ENCODE measurements at regions not wholly inside any gene's neighbourhood (a gene's known extent, or its start where the extent isn't known, plus 50 kb on each side); places are given as distances from the start of the nearest gene placed in this dataset.

DNA sequence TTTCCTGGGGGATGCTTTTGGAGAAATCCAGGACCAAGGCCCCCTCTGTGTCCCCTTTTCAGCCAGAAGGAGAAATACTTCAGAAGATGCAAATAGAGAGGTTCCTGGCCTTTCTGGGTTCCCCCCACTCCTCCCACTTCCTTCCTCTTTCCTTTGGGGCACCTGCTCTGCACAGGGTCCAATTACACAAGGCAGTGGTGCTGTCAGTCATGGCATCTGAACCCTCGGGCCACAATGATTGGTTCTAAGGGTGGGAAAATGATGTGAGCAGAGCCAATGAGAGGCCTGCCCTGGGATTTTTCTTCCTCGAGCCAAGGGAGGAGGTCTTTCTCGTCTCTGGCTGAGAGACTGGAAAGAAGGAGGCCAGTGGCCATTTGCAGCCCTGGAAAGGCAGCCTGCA is 282.2 kb downstream of the NPHP4 start:
- Histone ChIP-seq H3K27me3 (ENCODE audit: insufficient read depth, low read depth, low read length) (no peaks in the 10 kb centered on the region), H3K27ac (ENCODE audit: low read length) (no peak overlapping the region), H3K79me2 (replicated peaks; ENCODE audit: insufficient read depth, low read length) (no peaks in the 10 kb centered on the region), H3K4me2 (ENCODE audit: low read length) (no peak overlapping the region), H3K36me3 (ENCODE audit: insufficient read depth, low read length) (no peaks in the 10 kb centered on the region), H3K9me2 (ENCODE audit: insufficient read depth, low read length) (no peaks in the 10 kb centered on the region), H2AFZ (ENCODE audit: low read depth, low read length) (no peak overlapping the region), H4K20me1 (ENCODE audit: insufficient read depth) (no peaks in the 10 kb centered on the region), H3K9ac (ENCODE audit: low read length) (no peak overlapping the region), H3K4me3 (ENCODE audit: low read length) (no peak overlapping the region), H3F3A (ENCODE audit: insufficient read depth, low read length, poor library complexity, severe bottlenecking) (no peaks in the 10 kb centered on the region), H3K9me3 (ENCODE audit: low read length) (peaks cover under 1% of the 10 kb centered on the region)
- TF ChIP-seq, protein P1, sequence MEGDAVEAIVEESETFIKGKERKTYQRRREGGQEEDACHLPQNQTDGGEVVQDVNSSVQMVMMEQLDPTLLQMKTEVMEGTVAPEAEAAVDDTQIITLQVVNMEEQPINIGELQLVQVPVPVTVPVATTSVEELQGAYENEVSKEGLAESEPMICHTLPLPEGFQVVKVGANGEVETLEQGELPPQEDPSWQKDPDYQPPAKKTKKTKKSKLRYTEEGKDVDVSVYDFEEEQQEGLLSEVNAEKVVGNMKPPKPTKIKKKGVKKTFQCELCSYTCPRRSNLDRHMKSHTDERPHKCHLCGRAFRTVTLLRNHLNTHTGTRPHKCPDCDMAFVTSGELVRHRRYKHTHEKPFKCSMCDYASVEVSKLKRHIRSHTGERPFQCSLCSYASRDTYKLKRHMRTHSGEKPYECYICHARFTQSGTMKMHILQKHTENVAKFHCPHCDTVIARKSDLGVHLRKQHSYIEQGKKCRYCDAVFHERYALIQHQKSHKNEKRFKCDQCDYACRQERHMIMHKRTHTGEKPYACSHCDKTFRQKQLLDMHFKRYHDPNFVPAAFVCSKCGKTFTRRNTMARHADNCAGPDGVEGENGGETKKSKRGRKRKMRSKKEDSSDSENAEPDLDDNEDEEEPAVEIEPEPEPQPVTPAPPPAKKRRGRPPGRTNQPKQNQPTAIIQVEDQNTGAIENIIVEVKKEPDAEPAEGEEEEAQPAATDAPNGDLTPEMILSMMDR (IDR thresholded peaks at IDR 0.05; ENCODE audit: poor library complexity, severe bottlenecking) = no peak
- TF ChIP-seq POLR2AphosphoS5 (IDR thresholded peaks at IDR 0.05) = no peak
- TF ChIP-seq RAD21 (conservative IDR thresholded peaks at IDR 0.05) = no peak
- TF ChIP-seq SMC3 (conservative IDR thresholded peaks at IDR 0.05; ENCODE audit: poor library complexity) = no peak
- TF ChIP-seq EZH2 (IDR thresholded peaks at IDR 0.05; ENCODE audit: borderline replicate concordance, insufficient read depth, low read length, poor library complexity, severe bottlenecking) = no peak
- no peak for TF ChIP-seq EP300 (conservative IDR thresholded peaks at IDR 0.05; ENCODE audit: poor library complexity, severe bottlenecking)
- TF ChIP-seq REST (IDR thresholded peaks at IDR 0.05; ENCODE audit: borderline replicate concordance) = no peak
- TF ChIP-seq TAF1 (IDR thresholded peaks at IDR 0.05; ENCODE audit: low read depth) = no peak

GRCh38 chr1:5709461-5709975 is 282.7 kb downstream of the NPHP4 start:
- Histone ChIP-seq H3K9me2 (ENCODE audit: insufficient read depth, low read length) (no peaks in the 10 kb centered on the region), H3K27ac (ENCODE audit: low read length) (no peak overlapping the region), H3K36me3 (ENCODE audit: insufficient read depth, low read length) (no peaks in the 10 kb centered on the region), H2AFZ (ENCODE audit: low read depth, low read length) (no peak overlapping the region), H3K27me3 (ENCODE audit: insufficient read depth, low read depth, low read length) (no peaks in the 10 kb centered on the region), H4K20me1 (ENCODE audit: insufficient read depth) (no peaks in the 10 kb centered on the region), H3K4me3 (ENCODE audit: low read length) (no peak overlapping the region), H3K79me2 (replicated peaks; ENCODE audit: insufficient read depth, low read length) (no peaks in the 10 kb centered on the region), H3K9ac (ENCODE audit: low read length) (no peak overlapping the region), H3F3A (ENCODE audit: insufficient read depth, low read length, poor library complexity, severe bottlenecking) (no peaks in the 10 kb centered on the region), H3K9me3 (ENCODE audit: low read length) (no peaks in the 10 kb centered on the region), H3K4me2 (ENCODE audit: low read length) (no peak overlapping the region)
- TF ChIP-seq SMC3 (conservative IDR thresholded peaks at IDR 0.05; ENCODE audit: poor library complexity) (no peak), TAF1 (IDR thresholded peaks at IDR 0.05; ENCODE audit: low read depth) (no peak), REST (IDR thresholded peaks at IDR 0.05; ENCODE audit: borderline replicate concordance) (no peak), POLR2AphosphoS5 (IDR thresholded peaks at IDR 0.05) (no peak), EP300 (conservative IDR thresholded peaks at IDR 0.05; ENCODE audit: poor library complexity, severe bottlenecking) (no peak), MXI1 (conservative IDR thresholded peaks at IDR 0.05; ENCODE audit: poor library complexity, severe bottlenecking) (no peak), RAD21 (conservative IDR thresholded peaks at IDR 0.05) (no peak), EZH2 (IDR thresholded peaks at IDR 0.05; ENCODE audit: borderline replicate concordance, insufficient read depth, low read length, poor library complexity, severe bottlenecking) (no peak)
- TF ChIP-seq, protein P1 (IDR thresholded peaks at IDR 0.05; ENCODE audit: poor library complexity, severe bottlenecking) = no peak
